ENCODE measurements at regions not wholly inside any gene's neighbourhood (a gene's known extent, or its start where the extent isn't known, plus 50 kb on each side); places are given as distances from the start of the nearest gene placed in this dataset.
"Not testable (repeated sequence)": the region's sequence is repeated elsewhere in the genome, so short reads cannot be mapped to it uniquely, and the experiment has no call there.

- not testable (repeated sequence) for TF ChIP-seq POLR2A, CTCF (IDR thresholded peaks at IDR 0.05)
These were observed 1042.3 kb downstream of the CDY1 start for GRCh38 chrY:26664245-26664644.
